HG03457 (cell line): ENCODE measurements at regions not wholly inside any gene's neighbourhood (a gene's known extent, or its start where the extent isn't known, plus 50 kb on each side); places are given as distances from the start of the nearest gene placed in this dataset.

Experiments used
- ATAC-seq: cut with Tn5 transposase; IDR thresholded peaks from one replicate; pipeline ENCODE4 v1.9.1; 2021; ENCODE audit warnings: moderate number of reproducible peaks; ENCODE audit not compliant: unreplicated experiment

GRCh38 chr18:71597219-71597618 lies 946.9 kb downstream of the CBLN2 start:
- no peak for ATAC-seq

GRCh38 chr18:71583252-71583651 lies 960.9 kb downstream of the CBLN2 start:
- ATAC-seq: no peak

GRCh38 chr18:71554686-71555085 lies 989.5 kb downstream of the CBLN2 start:
- ATAC-seq: no peak

GRCh38 chr18:71541643-71542042 lies 1002.5 kb downstream of the CBLN2 start:
- no peak for ATAC-seq

GRCh38 chr18:71529703-71530303 lies 1014.3 kb downstream of the CBLN2 start:
- ATAC-seq: no peak

- ATAC-seq: no peak
Observed at GRCh38 chr18:71523483-71524435, 1020.4 kb downstream of the CBLN2 start.

- ATAC-seq: no peak
Observed at GRCh38 chr18:71505526-71505925, 1038.6 kb downstream of the CBLN2 start.

GRCh38 chr18:71503222-71503621 lies 1040.9 kb downstream of the CBLN2 start:
- no peak for ATAC-seq

- ATAC-seq: no peak
Observed at GRCh38 chr18:71485611-71486010, 1058.5 kb downstream of the CBLN2 start.

GRCh38 chr18:71471963-71472725 lies 1072.0 kb downstream of the CBLN2 start:
- no peak for ATAC-seq

GRCh38 chr18:71456206-71456605 lies 1087.9 kb downstream of the CBLN2 start:
- no peak for ATAC-seq

- no peak for ATAC-seq
Observed at GRCh38 chr18:71450257-71450656, 1093.9 kb downstream of the CBLN2 start.

- no peak for ATAC-seq
Observed at GRCh38 chr18:71443706-71444480, 1100.2 kb downstream of the CBLN2 start.

GRCh38 chr18:71442731-71443141 lies 1101.4 kb downstream of the CBLN2 start:
- ATAC-seq: no peak

GRCh38 chr18:71441156-71441555 lies 1103.0 kb downstream of the CBLN2 start:
- no peak for ATAC-seq

- ATAC-seq: no peak
Observed at GRCh38 chr18:71437511-71437910, 1106.6 kb downstream of the CBLN2 start.

GRCh38 chr18:71433373-71433772 lies 1110.8 kb downstream of the CBLN2 start:
- no peak for ATAC-seq

- no peak for ATAC-seq
Observed at GRCh38 chr18:71431689-71432088, 1112.5 kb downstream of the CBLN2 start.

- no peak for ATAC-seq
Observed at GRCh38 chr18:71431171-71431570, 1113.0 kb downstream of the CBLN2 start.

GRCh38 chr18:71426441-71426840 lies 1117.7 kb downstream of the CBLN2 start:
- no peak for ATAC-seq
